ENCODE measurements at regions not wholly inside any gene's neighbourhood (a gene's known extent, or its start where the extent isn't known, plus 50 kb on each side); places are given as distances from the start of the nearest gene placed in this dataset.

DNA sequence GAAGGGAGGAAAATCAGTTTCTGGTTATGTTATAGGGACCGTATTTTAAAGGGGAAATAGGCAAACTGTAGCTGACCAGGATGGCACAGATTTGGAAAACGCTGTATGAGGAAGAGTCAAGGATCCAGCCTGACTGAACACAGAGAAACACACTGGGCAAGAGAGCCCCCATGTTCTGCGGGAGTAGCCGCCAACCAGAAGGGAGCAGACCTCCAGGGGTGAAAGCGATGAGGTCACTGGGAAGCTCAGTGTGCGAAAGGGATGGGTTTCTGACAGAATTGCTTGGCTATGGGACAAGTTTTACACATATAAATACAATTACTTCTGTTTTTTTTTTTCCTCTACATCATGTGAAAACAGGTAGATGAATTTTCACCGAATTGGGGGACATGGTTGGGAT lies 291.6 kb upstream of the PODXL start:
- Mint-ChIP-seq H3K4me1 (no peaks in the 10 kb centered on the region), H3K9me3 (peaks cover 0 to 5% (median 0%) of the 10 kb centered on the region in 8 donors), H3K27me3 (peaks cover 3 to 15% of the 10 kb centered on the region in 2 donors), H3K4me3 (no peak overlapping the region), H3K27ac (no peak overlapping the region), H3K36me3 (no peaks in the 10 kb centered on the region)
- intact Hi-C loops (cut with micrococcal nuclease): no loop called here
- ChIA-PET CTCF (ENCODE audit: partially characterized antibody) (no interaction called here), POLR2A (ENCODE audit: partially characterized antibody) (no interaction called here)
- DNase-seq: no peak
- Histone ChIP-seq H3K27me3 (ENCODE audit: insufficient read depth, low read length) (no peaks in the 10 kb centered on the region), H3K36me3 (ENCODE audit: insufficient read depth, low read length) (no peaks in the 10 kb centered on the region), H3K4me1 (ENCODE audit: insufficient read depth, low read length) (no peaks in the 10 kb centered on the region), H3K4me3 (ENCODE audit: low read length in 2 of 2) (no peak overlapping the region), H3K27ac (ENCODE audit: low read depth, low read length) (no peak overlapping the region), H3K9me3 (ENCODE audit: control insufficient read depth in 1 of 2, low read length in 2 of 2) (no peaks in the 10 kb centered on the region)

DNA sequence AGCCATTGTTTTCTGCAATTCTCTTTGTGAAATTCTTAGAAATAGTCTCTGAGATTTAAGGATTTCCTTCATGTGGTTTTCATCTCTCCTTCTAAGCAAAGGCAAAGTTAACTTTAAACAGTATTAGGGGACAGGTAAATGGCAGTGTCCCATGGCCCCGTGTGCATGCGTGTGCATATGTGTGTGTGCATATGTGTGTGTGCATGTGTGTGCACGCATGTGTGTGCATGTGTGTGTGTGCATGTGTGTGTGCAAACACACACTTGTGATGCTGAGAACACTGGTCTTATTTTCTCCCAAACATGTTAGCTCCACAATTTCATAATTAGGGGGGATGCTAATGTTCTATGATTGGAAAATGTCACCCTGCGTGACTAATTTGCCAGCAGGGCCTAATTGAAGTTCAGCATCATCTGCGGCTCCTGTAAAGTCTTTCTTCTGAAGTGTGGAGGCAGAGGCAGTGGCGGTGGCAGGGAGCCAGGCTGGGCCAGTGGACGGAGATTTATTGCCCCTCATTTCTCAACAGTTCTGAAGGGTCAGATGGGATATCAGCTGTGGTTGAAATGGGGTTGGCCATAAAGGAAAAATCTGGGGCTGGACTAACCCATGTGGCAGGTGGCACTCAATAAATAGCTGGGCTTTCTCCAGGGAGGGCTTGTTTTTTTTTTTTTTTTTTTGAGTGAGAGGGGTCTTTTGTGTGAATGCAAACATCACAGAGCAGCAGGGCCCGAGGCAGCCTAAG lies 289.3 kb upstream of the PODXL start:
- peaks cover 0 to 13% of the 10 kb centered on the region in 2 donors for H3K27me3 Mint-ChIP-seq
- Histone ChIP-seq H3K27ac (ENCODE audit: low read depth, low read length) (no peak overlapping the region), H3K4me3 (ENCODE audit: low read length in 2 of 2) (no peak overlapping the region), H3K9me3 (ENCODE audit: control insufficient read depth in 1 of 2, low read length in 2 of 2) (no peaks in the 10 kb centered on the region), H3K36me3 (ENCODE audit: insufficient read depth, low read length) (no peaks in the 10 kb centered on the region), H3K27me3 (ENCODE audit: insufficient read depth, low read length) (no peaks in the 10 kb centered on the region), H3K4me1 (ENCODE audit: insufficient read depth, low read length) (no peaks in the 10 kb centered on the region)
- H3K4me3 Mint-ChIP-seq: peak overlapping the region in 1 of 8 donors; percentile 41
- POLR2A ChIA-PET (ENCODE audit: partially characterized antibody): no interaction called here
- H3K36me3 Mint-ChIP-seq: no peaks in the 10 kb centered on the region
- DNase-seq: no peak
- CTCF ChIA-PET (ENCODE audit: partially characterized antibody): no interaction called here
- no peak overlapping the region for H3K27ac Mint-ChIP-seq
- no peaks in the 10 kb centered on the region for H3K4me1 Mint-ChIP-seq
- peaks cover 0 to 4% (median 0%) of the 10 kb centered on the region in 8 donors for H3K9me3 Mint-ChIP-seq
- intact Hi-C loops (cut with micrococcal nuclease): no loop called here

DNA sequence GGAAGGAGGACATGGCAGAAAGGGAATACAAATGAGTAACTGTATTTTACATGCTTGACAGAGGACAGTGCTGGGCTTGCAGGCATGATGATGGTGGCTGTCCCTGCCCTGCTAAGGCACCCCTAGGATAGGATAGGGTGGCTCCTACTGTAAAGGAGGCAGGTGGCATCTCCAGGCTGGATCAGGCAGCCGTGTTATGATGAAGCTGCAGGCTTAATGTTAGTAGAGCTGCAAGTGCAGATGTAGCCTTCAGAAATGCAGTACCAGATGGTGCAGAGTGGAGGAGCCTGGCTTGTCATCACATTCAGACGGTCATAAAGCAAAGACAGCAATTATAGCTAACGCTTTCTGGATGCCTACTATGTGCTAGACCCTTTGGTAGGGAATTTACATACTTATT lies 287.9 kb upstream of the PODXL start:
- Mint-ChIP-seq H3K27ac (no peak overlapping the region), H3K36me3 (no peaks in the 10 kb centered on the region), H3K4me3 (no peak overlapping the region), H3K27me3 (peaks cover 0 to 12% of the 10 kb centered on the region in 2 donors), H3K4me1 (no peaks in the 10 kb centered on the region), H3K9me3 (peaks cover 0 to 4% (median 0%) of the 10 kb centered on the region in 8 donors)
- ChIA-PET POLR2A (ENCODE audit: partially characterized antibody) (interaction anchor here (1.0 kb wide), 1 partner anchor 9 kb away, joined by 3 read pairs; no protein-coding TSS in a partner anchor), CTCF (ENCODE audit: partially characterized antibody) (no interaction called here)
- no peaks in the 10 kb centered on the region for H3K36me3 ChIP-seq (ENCODE audit: insufficient read depth, low read length)
- H3K9me3 ChIP-seq (ENCODE audit: control insufficient read depth in 1 of 2, low read length in 2 of 2): no peaks in the 10 kb centered on the region
- no peak overlapping the region for H3K27ac ChIP-seq (ENCODE audit: low read depth, low read length)
- no peak overlapping the region for H3K4me3 ChIP-seq (ENCODE audit: low read length in 2 of 2)
- no peaks in the 10 kb centered on the region for H3K4me1 ChIP-seq (ENCODE audit: insufficient read depth, low read length)
- no peaks in the 10 kb centered on the region for H3K27me3 ChIP-seq (ENCODE audit: insufficient read depth, low read length)
- no peak for DNase-seq
- intact Hi-C loops (cut with micrococcal nuclease): no loop called here

DNA sequence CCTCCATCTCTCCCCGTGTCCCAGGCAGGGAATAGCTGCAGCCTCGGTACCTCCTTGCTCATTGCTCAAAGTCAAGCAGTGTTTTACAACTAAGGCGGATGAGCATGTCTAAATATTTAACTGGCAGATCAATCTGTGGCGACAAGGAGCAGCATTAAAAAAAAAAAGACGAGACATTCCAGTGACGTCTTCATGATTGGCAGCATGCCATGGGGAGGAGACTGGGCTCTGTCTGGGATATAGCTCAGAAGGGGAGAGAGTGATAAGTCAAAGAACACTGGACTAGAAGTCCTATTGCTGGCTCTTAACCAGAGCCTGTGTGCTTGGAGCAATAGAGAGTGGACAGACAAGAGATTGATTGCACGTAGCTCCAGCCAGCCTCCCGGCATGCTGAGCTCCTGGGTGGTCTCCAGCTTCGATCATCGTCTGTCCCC lies 287.5 kb upstream of the PODXL start:
- no peaks in the 10 kb centered on the region for H3K27me3 ChIP-seq (ENCODE audit: insufficient read depth, low read length)
- H3K27ac ChIP-seq (ENCODE audit: low read depth, low read length): no peak overlapping the region
- no peaks in the 10 kb centered on the region for H3K4me1 Mint-ChIP-seq
- H3K36me3 Mint-ChIP-seq: no peaks in the 10 kb centered on the region
- H3K9me3 Mint-ChIP-seq: peaks cover 0 to 4% (median 0%) of the 10 kb centered on the region in 8 donors
- no peak overlapping the region for H3K4me3 Mint-ChIP-seq
- H3K9me3 ChIP-seq (ENCODE audit: control insufficient read depth in 1 of 2, low read length in 2 of 2): no peaks in the 10 kb centered on the region
- H3K4me1 ChIP-seq (ENCODE audit: insufficient read depth, low read length): no peaks in the 10 kb centered on the region
- ChIA-PET CTCF (ENCODE audit: partially characterized antibody) (no interaction called here), POLR2A (ENCODE audit: partially characterized antibody) (interaction anchor here (1.0 kb wide), 1 partner anchor 8 kb away, joined by 3 read pairs; no protein-coding TSS in a partner anchor)
- intact Hi-C loops (cut with micrococcal nuclease): no loop called here
- H3K36me3 ChIP-seq (ENCODE audit: insufficient read depth, low read length): no peaks in the 10 kb centered on the region
- peaks cover 0 to 8% of the 10 kb centered on the region in 2 donors for H3K27me3 Mint-ChIP-seq
- no peak for DNase-seq
- no peak overlapping the region for H3K27ac Mint-ChIP-seq
- H3K4me3 ChIP-seq (ENCODE audit: low read length in 2 of 2): no peak overlapping the region

DNA sequence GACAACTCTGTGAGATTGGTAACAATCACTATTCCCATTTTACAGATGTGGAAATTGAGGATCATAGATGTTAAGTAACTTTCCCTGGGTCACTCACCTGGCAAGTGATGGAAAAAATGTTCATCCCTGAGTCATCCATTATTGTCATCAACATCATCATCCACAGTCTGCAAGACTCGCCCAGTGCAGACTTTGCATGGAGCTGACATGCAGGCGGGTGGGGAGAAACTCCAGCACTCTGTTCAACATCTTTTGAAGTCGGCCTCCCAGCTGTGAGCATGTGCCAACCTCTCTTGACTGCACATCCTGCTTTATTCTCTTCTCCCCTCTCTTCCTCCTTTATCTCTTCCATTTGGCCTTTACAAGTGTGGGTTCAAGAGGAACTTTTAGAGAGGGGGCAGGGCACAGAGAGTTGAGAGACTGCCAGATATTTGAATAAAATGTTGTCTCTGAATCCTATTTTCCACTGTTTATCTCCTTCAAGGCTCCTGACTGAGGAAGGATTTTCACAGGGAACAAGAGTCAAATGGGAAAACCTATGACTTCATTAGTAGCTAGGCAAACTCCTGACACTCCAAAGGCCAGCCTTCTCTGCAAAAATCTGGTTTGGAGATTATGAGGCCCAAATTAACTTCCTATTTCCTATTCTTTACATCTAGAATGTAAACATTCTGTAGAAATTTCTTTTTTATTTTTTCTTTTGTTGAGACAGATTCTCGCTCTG lies 283.7 kb upstream of the PODXL start:
- no peaks in the 10 kb centered on the region for H3K36me3 ChIP-seq (ENCODE audit: insufficient read depth, low read length)
- Mint-ChIP-seq H3K36me3 (no peaks in the 10 kb centered on the region), H3K27me3 (peaks cover under 1 to 5% of the 10 kb centered on the region in 2 donors), H3K4me3 (no peak overlapping the region), H3K9me3 (no peaks in the 10 kb centered on the region), H3K4me1 (no peaks in the 10 kb centered on the region), H3K27ac (no peak overlapping the region)
- DNase-seq: no peak
- no peaks in the 10 kb centered on the region for H3K4me1 ChIP-seq (ENCODE audit: insufficient read depth, low read length)
- ChIA-PET POLR2A (ENCODE audit: partially characterized antibody) (no interaction called here), CTCF (ENCODE audit: partially characterized antibody) (no interaction called here)
- no peaks in the 10 kb centered on the region for H3K9me3 ChIP-seq (ENCODE audit: control insufficient read depth in 1 of 2, low read length in 2 of 2)
- H3K27ac ChIP-seq (ENCODE audit: low read depth, low read length): no peak overlapping the region
- no peaks in the 10 kb centered on the region for H3K27me3 ChIP-seq (ENCODE audit: insufficient read depth, low read length)
- H3K4me3 ChIP-seq (ENCODE audit: low read length in 2 of 2): no peak overlapping the region
- intact Hi-C loops (cut with micrococcal nuclease): no loop called here

DNA sequence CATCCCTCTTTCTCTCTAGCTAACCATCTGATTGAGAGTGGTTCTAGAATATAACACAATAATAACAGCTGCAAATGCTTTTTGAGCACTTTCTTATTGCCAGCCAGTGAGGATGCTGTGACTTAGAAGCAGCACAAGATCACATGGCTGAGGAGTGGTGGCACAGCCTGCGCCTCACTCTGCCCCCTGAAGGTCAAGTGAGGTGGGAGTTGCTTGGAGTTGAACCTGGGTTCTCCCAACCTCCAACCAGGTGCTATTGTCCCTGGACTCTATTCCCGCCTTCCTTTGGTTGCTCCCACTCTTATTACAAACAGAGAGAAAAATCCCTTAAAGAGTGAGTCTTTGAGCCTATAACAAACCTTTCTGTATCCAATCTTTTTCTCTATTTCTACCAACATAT lies 280.3 kb upstream of the PODXL start:
- intact Hi-C loops (cut with micrococcal nuclease): no loop called here
- H3K4me1 ChIP-seq (ENCODE audit: insufficient read depth, low read length): no peaks in the 10 kb centered on the region
- Mint-ChIP-seq H3K9me3 (no peaks in the 10 kb centered on the region), H3K4me1 (no peaks in the 10 kb centered on the region), H3K36me3 (no peaks in the 10 kb centered on the region), H3K4me3 (no peak overlapping the region), H3K27me3 (peaks cover 0 to 10% of the 10 kb centered on the region in 2 donors), H3K27ac (no peak overlapping the region)
- no peaks in the 10 kb centered on the region for H3K9me3 ChIP-seq (ENCODE audit: control insufficient read depth in 1 of 2, low read length in 2 of 2)
- H3K27ac ChIP-seq (ENCODE audit: low read depth, low read length): no peak overlapping the region
- ChIA-PET CTCF (ENCODE audit: partially characterized antibody) (no interaction called here), POLR2A (ENCODE audit: partially characterized antibody) (no interaction called here)
- no peak overlapping the region for H3K4me3 ChIP-seq (ENCODE audit: low read length in 2 of 2)
- H3K27me3 ChIP-seq (ENCODE audit: insufficient read depth, low read length): peaks cover 4% of the 10 kb centered on the region
- DNase-seq: no peak
- H3K36me3 ChIP-seq (ENCODE audit: insufficient read depth, low read length): no peaks in the 10 kb centered on the region

DNA sequence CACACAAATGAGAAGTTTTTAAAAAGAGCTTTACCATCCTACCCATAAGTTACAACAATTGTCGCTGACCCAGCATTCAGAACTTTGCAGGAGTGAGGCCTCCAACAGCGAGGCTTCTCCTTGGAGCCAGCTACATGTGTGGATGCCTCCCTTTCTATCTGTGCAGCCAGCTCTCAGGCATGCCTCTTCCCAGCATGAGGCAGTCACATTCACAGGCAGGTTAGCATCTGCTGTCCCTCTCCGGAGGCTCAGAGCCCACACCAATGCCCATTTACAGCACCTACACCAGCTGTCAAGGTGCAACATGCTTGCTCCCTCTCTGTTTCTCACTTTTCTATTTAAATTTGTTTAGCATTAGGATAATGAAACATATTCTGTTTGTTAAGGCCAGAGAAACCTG lies 278.7 kb upstream of the PODXL start:
- H3K36me3 Mint-ChIP-seq: no peaks in the 10 kb centered on the region
- H3K4me3 Mint-ChIP-seq: no peak overlapping the region
- ChIA-PET POLR2A (ENCODE audit: partially characterized antibody) (interaction anchor here (0.8 kb wide), 1 partner anchor 9 kb away, joined by 3 read pairs; no protein-coding TSS in a partner anchor), CTCF (ENCODE audit: partially characterized antibody) (no interaction called here)
- Histone ChIP-seq H3K36me3 (ENCODE audit: insufficient read depth, low read length) (no peaks in the 10 kb centered on the region), H3K27ac (ENCODE audit: low read depth, low read length) (no peak overlapping the region), H3K9me3 (ENCODE audit: control insufficient read depth in 1 of 2, low read length in 2 of 2) (no peaks in the 10 kb centered on the region), H3K4me1 (ENCODE audit: insufficient read depth, low read length) (no peaks in the 10 kb centered on the region), H3K27me3 (ENCODE audit: insufficient read depth, low read length) (peaks cover 4% of the 10 kb centered on the region), H3K4me3 (ENCODE audit: low read length in 2 of 2) (no peak overlapping the region)
- H3K9me3 Mint-ChIP-seq: peaks cover 0 to 3% (median 0%) of the 10 kb centered on the region in 8 donors
- no peak for DNase-seq
- H3K27me3 Mint-ChIP-seq: peaks cover 8 to 13% of the 10 kb centered on the region in 2 donors
- intact Hi-C loops (cut with micrococcal nuclease): no loop called here
- no peak overlapping the region for H3K27ac Mint-ChIP-seq
- no peaks in the 10 kb centered on the region for H3K4me1 Mint-ChIP-seq

Measured in CD4-positive, alpha-beta memory T cell (primary cell).